WTC11 (cell line): ENCODE measurements at regions not wholly inside any gene's neighbourhood (a gene's known extent, or its start where the extent isn't known, plus 50 kb on each side); places are given as distances from the start of the nearest gene placed in this dataset.

Experiments
- ZNF263 ChIP-seq: sonication (generic); formaldehyde crosslinking; IDR thresholded peaks from 2 replicates; pipeline ENCODE4 v1.8.1; 2022; ENCODE audit warnings: low read depth, mild to moderate bottlenecking, moderate library complexity, missing genetic modification reagents
- TF ChIP-seq, protein P1 (sequence below): sonication (generic); formaldehyde crosslinking; IDR thresholded peaks from 2 replicates; pipeline ENCODE4 v1.8.0; 2022; ENCODE audit warnings: mild to moderate bottlenecking, missing genetic modification reagents
- TF ChIP-seq, protein P2 (sequence below): sonication (generic); formaldehyde crosslinking; IDR thresholded peaks from 2 replicates; pipeline ENCODE4 v1.8.1; 2023; ENCODE audit warnings: mild to moderate bottlenecking, missing genetic modification reagents

DNA sequence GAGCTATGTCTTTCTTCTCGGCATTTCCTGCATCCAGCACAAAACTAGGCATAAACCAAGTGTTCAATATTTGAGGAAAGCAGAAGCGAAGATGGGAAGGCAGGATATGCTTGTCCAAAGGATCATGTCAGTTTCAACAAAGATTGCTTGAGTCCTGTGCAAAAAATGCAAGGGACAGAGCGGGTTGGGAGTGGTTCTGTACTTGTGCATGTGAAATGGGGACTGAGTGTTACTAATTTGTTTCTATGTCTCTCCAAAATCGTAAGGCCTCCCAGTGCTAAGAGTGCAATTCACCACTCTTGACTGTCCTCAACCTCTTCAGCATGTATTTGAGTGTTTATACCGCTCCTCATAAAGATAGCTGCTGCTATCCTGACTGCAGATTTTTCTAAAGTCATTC is 166.2 kb downstream of the DLEU7 start:
- TF ChIP-seq, protein P1, sequence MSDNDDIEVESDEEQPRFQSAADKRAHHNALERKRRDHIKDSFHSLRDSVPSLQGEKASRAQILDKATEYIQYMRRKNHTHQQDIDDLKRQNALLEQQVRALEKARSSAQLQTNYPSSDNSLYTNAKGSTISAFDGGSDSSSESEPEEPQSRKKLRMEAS (CRISPR knock-in tag): no peak
- TF ChIP-seq ZNF263 (CRISPR knock-in tag): no peak
- TF ChIP-seq, protein P2, sequence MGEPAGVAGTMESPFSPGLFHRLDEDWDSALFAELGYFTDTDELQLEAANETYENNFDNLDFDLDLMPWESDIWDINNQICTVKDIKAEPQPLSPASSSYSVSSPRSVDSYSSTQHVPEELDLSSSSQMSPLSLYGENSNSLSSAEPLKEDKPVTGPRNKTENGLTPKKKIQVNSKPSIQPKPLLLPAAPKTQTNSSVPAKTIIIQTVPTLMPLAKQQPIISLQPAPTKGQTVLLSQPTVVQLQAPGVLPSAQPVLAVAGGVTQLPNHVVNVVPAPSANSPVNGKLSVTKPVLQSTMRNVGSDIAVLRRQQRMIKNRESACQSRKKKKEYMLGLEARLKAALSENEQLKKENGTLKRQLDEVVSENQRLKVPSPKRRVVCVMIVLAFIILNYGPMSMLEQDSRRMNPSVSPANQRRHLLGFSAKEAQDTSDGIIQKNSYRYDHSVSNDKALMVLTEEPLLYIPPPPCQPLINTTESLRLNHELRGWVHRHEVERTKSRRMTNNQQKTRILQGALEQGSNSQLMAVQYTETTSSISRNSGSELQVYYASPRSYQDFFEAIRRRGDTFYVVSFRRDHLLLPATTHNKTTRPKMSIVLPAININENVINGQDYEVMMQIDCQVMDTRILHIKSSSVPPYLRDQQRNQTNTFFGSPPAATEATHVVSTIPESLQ: no peak
